ENCODE measurements at regions not wholly inside any gene's neighbourhood (a gene's known extent, or its start where the extent isn't known, plus 50 kb on each side); places are given as distances from the start of the nearest gene placed in this dataset.

GRCh38 chr2:126222278-126222677 is 433.7 kb upstream of the GYPC start:
- TF ChIP-seq CTCF (IDR thresholded peaks at IDR 0.05) = no peak
- no peak for TF ChIP-seq POLR2A (IDR thresholded peaks at IDR 0.05)
